Transverse colon (tissue), 3 donors: ENCODE measurements at regions not wholly inside any gene's neighbourhood (a gene's known extent, or its start where the extent isn't known, plus 50 kb on each side); places are given as distances from the start of the nearest gene placed in this dataset.

Experiments
- CTCF ChIP-seq, 5 experiments: fragments of 200-600 bp in 3 of 5; fragments of 450-650 bp in 2 of 5; sonication (generic) in 3 of 5; IDR thresholded peaks; 1 replicate in 2 of 5; 2 replicates in 3 of 5; pipeline ENCODE4 v1.5.1; 2016 to 2017; ENCODE audit warnings: antibody characterized with exemption in 5 of 5, inconsistent platforms in 3 of 5, mild to moderate bottlenecking in 2 of 5, moderate library complexity in 1 of 5
- POLR2A ChIP-seq: fragments of 450-650 bp; IDR thresholded peaks from one replicate; pipeline ENCODE4 v1.6.1; 2016; ENCODE audit warnings: antibody characterized with exemption, mild to moderate bottlenecking, moderate library complexity

GRCh38 chr13:112215871-112216270 is 148.9 kb downstream of the SOX1 start:
- TF ChIP-seq CTCF (IDR thresholded peaks at IDR 0.05) (no peak), POLR2A (no peak)
